ENCODE measurements at regions not wholly inside any gene's neighbourhood (a gene's known extent, or its start where the extent isn't known, plus 50 kb on each side); places are given as distances from the start of the nearest gene placed in this dataset.

GRCh38 chr9:78567693-78568092 lies 270.8 kb downstream of the PSAT1 start:
- DNase-seq: no peak

DNA sequence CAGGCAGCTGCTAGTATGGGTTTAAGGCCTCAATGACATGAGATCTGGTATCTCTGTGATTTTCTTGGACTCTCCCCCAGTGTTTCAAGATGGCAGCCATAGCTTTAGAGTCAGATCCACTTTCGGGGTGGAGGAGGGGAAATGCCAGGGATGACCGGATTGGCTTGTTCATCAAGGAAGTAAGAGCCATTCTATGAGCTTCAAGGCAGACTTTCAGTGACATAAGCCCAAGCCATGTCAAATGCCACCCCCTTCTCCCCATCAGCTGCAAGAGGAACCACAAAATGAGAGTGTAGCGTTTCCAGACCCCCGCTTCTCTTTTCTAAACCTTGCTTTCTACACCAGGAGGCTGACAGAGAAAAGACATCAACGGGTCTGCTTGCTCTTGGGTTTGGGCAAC lies 271.8 kb downstream of the PSAT1 start:
- no peak for DNase-seq

DNA sequence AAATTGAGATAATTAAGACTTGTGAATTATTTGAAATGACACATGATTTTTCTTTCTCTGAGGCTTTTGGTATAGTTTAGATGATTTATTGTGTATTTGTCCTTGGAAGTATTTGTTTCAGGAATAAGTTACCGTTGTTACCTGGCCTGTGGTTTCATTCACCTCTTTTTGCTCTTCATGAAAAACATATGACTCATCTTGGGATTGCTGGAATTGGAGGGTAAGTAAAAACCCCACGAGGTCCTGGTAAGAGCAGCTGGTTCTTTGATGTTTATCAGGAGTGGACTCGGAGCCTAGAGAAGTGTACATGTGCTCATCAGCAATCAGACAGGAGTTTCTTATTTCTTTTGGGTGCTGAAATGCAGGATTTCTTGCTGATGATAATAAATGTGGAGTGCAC lies 275.3 kb downstream of the PSAT1 start:
- no peak for DNase-seq

GRCh38 chr9:78573205-78573604 lies 276.3 kb downstream of the PSAT1 start:
- DNase-seq: no peak

DNA sequence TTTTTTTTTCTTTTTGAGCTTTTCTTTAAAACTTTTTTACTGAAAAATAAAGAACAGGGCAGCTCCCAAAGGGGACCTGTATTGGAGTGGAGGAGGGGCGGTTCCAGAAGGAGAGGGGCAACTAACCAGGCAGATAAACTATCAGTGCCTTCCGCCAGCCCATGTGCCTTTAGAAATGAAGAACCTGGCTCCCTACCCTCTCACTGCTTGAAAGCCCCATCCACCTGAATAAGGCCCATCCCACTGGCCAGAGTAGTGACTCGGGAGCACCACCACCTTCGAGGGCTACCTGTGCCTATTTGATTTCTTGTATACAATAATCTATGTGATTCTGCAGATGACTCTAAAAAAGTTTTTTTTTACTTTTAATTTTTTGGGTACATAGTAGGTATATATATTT lies 276.7 kb downstream of the PSAT1 start:
- no peak for DNase-seq

DNA sequence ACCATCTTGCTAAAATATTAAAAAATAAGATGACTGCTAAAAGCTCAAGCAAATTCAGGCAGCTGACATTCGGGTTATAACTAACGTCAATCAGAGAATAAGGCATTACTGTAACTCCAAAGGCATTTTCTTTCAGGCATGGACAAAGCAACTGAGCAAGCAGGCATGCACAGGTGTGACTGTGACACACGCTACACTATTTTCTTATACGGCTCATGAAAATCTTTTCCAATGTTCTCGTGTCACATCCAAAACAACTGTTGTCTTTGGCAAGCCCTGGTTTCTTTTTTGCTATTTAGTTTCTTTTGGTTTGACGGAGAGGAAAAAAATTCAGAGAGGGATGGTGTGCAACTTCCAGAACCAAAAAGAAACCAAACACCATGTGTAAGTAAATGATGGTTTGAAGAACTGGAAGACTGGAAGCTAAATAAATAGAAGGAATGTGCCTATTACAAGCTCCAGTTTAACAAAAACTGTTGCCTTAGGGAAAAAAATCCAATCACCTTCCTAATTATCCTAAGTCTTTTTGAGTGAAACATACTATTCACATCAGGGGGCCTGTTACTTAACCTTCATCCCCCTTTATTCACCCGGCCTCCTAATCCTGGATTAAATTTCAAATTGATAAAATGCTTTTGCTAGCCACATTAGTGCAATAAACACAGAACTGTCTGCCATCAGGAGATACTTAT lies 277.6 kb downstream of the PSAT1 start:
- no peak for DNase-seq

DNA sequence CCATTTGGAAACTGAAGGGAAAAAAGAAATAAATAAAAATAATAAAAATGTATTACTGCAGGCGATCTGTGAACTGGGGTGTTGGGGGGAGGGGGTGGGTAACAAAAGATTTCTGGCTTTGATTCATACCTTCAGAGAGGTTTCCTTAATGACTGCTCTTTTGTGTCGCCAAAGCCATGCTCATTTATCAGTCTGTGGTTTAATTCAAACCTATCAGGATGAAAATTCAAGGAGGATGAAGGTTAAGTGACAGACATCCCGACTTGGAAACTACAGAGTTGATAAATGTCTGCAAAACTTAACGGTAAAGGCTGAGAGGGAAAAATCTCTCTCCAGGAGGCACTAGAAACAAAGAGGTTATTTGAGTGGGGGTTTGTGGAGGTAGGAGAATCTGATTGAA lies 278.2 kb downstream of the PSAT1 start:
- no peak for DNase-seq

DNA sequence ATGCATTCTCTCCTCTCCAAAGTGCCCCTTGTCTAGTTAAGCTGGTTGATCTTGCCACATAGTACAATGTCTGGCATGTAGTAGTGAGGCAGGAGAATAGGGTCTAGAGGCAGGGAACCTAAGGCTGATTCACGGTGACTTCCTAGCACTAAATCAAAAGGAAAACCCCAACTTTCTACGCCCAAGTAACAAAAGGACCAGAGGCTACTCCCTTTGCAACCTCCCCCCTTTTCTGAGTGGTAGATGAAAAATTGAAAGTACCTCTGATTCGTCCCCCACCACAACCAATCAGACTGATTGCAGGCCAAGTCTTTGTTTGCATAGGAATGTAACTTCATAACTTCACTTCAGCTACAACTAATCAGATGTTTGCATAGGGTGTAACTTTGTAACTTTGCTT lies 278.8 kb downstream of the PSAT1 start:
- no peak for DNase-seq

DNA sequence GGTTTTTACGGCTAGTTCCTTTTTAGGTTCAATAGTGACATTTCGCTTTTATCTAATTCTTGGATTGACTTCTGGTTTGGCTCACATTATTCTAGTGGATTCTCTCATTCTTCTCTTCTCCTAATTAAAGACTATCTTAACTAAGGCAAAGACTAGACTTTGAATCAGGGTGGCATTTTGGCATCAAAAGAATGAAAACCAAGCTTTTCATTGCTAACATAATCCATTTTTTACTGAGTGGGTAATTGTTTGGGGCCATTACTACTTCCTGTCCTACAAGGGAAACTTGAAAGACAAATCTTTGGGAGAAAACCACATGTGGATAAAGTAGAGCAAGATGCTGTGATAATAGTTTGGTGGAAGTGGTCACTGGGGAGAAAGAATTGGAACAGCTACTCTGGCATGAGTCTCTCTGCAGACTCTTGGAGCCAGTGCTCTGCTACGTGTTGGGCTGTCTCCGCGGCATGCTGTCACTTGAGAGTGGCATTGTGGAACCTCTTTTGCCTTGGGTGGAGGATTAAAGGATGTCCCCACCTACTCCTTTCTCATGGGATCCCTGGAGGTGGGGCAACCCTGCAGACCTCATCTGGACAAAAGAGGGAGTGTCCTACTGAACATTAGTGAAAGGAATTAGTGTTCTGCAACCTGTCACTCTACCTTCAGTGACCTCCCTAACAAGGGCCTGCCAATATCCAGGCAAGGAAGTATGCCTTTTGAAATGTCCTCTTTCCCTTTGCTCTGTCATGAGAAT lies 280.4 kb downstream of the PSAT1 start:
- DNase-seq: no peak

DNA sequence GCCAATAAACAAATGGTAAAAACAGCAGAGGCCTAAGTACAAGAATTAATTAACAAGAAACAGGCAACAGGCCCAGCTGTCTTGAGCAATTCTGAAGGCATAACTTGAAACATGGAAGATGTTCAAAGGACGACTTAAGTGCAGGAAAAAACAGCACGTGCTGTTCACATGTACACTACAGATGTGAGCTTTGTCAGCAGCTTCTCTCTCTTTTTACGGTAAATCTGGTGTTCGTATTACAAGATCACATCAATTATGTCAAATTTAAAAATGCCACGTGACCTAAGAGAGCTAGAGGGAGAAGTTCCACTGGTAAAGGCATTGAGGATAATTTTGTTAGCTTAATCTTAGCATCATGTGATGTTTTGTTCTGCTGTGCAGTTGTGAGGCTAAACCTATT lies 281.1 kb downstream of the PSAT1 start:
- no peak for DNase-seq

DNA sequence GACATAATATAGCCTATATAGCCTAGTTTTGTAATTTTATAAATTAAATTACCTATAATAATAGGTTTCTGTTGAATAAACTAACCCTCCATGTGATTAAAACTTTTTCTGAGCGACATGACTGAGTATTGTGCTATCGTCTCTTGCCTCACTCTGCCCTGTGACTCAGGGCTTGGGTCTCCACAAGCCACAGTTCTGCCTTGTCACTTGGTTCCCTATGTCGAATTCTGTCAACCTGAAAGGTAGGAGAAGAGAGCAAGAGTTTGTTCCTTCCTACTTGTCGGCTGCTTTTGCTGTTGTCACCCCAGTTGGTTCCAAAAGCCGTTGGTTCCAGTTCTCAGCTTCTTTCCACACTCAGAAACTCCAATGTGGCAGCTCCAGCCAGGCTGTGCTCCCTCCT lies 285.9 kb downstream of the PSAT1 start:
- DNase-seq: no peak

DNA sequence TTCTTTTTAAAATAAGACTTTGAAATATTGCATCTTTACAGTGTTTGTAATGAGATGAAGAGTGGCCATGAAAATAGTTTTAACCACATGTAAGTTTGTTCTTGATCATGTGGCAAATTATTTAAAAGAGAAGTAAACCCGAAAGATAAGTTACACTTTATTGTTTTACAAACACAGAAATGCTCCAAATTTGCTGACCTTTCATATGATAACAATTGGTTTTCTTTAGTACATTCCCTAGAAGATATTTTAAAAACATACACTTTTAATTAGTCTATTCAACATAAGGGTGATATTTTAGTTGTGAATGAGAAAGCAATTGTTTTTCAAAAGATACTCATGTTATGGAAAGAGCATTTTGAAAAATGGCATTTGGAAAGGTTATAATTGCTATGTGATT lies 287.7 kb downstream of the PSAT1 start:
- no peak for DNase-seq

- no peak for DNase-seq
Observed at GRCh38 chr9:78585909-78586308, 289.0 kb downstream of the PSAT1 start.

- no peak for DNase-seq
Observed at GRCh38 chr9:78590068-78590467, 293.1 kb downstream of the PSAT1 start.

- DNase-seq: no peak
Observed at GRCh38 chr9:78592811-78593210, 295.9 kb downstream of the PSAT1 start.

DNA sequence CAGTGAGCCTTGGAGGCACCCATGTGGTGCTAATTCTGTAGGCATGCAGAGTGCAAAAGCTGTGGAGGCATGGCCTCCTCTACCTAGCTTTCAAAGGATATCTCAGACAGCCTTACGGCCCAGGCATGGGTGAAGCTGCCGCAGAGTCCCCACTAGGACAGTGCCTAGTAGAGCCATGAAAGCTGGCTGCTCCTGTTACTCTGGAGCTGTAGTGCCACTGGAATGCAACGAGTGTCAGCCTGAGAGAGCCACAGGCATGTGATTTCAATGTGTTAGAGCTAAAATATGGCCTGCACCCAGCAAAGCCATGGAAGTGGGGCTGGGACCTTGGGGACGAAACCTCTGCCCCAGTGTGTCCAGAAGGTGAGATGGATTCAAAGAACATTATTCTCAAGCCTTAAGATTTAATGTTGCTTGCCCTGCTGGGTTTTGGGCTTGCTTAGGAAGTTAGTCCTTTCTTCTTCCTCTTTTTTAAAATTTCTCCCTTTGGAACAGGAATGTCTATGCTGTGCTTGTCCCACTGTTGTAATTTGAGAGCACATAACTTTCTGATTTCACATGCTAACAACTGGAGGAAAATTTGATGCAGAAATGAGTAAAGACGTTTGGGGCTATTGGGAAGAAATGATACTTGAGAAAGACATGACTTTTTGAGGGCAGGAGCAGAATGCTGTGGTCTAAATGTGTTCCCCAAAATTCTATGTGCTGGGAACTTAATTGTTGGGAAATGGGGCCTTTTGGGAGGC lies 298.4 kb downstream of the PSAT1 start:
- DNase-seq: no peak

DNA sequence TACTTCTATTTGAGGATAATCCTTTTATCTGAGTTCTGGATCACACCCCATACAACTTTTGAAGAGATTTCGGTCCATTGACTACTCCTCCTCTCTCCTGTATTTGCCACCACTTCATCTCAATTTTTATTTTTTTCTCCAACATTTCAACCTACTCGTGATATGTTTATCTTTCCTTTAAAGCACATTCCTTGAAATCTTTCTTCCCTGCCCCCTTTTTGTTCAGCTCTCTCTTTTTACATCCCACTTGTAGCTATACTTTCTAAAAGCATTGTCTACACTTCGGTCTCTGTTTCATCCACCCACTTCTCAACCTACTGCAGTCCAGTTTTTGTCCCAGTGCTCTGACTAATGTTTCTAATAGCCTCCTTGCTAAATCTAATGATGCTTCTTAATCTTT lies 299.4 kb downstream of the PSAT1 start:
- no peak for DNase-seq

GRCh38 chr9:78598120-78598519 lies 301.2 kb downstream of the PSAT1 start:
- no peak for DNase-seq

- DNase-seq: no peak
Observed at GRCh38 chr9:78599926-78600325, 303.0 kb downstream of the PSAT1 start.

DNA sequence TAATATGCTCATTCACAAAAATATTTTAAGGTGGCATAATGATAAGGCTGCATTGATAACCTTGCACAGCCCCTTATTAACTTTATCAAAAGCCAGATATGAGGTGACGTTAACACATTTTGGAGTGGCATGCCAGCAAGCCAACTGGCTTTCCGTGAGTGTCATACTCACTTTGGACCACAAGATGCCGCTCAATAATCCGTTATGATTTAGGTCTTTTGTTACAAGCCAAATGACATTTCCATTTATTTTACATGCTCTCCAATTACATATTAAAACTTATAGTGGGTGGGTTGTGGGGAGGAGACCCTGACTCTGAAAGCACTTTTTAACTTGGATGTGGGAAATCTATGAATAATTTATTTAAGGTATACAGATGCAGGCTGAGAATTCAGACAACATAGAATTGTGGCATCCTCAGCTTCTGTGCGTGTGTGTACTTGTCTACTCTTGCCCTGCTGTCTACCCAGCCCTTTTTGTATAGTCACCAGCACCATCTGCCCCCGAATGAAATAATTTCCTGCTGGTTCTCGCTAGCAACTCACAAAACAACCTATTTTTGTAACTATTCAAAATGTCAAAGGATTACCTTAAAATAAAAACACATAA lies 305.1 kb downstream of the PSAT1 start:
- no peak for DNase-seq

DNA sequence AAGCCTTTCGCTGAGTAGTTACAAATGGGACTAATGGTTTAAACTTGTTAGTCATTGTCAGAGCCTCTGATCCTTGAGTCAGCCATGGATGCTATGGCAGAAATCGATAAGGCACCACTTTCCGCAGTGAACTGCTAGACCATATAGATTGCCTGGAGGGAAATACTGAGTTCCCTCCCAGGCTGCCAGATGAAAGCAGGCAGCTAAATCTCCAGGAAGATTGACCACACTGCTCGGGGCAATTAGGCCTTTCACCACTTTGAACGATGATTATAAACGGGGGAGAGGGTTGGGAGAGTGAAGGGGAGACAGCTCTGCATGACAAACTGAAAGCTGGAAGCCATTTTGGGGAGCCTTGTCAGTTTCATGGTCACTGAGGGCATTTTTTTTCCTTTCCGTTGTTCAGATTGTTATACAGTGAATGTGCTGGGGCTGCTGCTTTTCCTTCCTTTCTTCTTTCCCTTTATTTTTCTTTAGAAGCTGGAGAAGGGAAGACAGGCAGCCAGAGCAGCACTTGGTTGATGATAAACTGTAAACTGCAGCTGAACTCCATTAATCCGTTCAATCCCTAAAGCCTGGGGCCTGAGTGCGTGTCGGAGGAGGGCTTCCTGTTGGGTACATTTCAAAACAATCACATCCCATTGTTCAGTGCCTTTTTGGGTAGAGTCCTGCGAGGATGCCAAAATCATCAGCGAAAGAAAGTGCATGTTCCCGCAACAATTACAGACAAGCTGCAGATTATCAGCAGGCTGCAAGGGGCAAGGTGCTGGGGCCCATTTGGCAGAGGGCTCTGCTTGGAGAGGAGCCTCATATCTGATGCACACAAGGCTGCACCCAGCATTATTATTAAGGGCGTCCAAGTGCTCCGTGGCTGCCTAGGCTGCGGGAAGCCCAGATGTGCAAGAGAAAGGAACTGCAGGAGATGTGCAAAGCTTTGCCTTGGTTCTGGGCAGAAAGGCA lies 308.4 kb downstream of the PSAT1 start:
- DNase-seq: no peak

DNA sequence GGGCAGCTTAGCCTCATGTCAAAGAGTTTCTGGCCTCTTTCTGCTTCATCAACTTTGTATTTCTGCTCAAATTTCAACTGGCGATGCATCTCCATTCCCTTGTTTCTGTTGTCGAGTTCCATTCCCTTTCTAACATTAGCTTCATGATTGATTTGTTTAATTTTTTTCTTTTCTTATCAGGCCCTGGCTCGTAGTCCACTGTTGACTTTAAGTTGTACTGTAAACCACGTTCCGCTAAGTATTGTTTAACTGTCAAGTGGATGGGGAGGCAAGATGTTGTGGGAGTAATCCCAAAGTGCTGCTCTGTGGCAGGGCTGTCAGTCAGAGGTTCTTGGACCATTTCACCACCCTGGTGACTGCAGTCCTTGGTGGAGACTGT lies 309.1 kb downstream of the PSAT1 start:
- DNase-seq: no peak

GRCh38 chr9:78607853-78608252 lies 310.9 kb downstream of the PSAT1 start:
- no peak for DNase-seq
